ENCODE measurements at regions not wholly inside any gene's neighbourhood (a gene's known extent, or its start where the extent isn't known, plus 50 kb on each side); places are given as distances from the start of the nearest gene placed in this dataset.

DNA sequence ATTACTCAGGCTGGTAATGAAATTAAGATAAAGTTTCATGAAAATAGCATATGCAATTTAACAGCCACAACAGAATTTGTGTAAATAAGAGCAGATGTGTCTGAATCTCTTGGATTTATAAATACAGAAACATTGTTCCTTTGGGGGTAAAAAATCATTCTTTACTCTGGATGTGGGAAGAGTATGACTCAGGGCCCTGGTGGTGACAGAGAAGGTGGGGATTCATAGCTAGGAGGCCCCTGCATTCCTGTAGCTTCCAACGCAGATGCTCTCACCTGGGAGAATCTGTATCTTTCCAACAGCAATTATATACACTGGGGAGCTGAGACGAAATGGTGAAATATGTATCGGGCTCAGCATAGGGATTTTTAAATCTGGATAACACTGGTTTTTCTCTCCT is 167.6 kb upstream of the CADPS start:
- no peak overlapping the region for H3K4ac ChIP-seq (ENCODE audit: low read depth, low read length)
- H3K79me2 ChIP-seq (ENCODE audit: control insufficient read depth, insufficient read depth, low read length, poor library complexity): no peaks in the 10 kb centered on the region
- no peak overlapping the region for H2AK5ac ChIP-seq (ENCODE audit: low read length)
- H4K12ac ChIP-seq (ENCODE audit: low read depth, low read length): no peak overlapping the region
- no peaks in the 10 kb centered on the region for H3K36me3 ChIP-seq (ENCODE audit: control insufficient read depth in 1 of 2, insufficient read depth in 2 of 2, low read length in 2 of 2)
- no peak overlapping the region for H2BK12ac ChIP-seq (ENCODE audit: low read length)
- H3K27me3 ChIP-seq (ENCODE audit: insufficient read depth, low read length): no peaks in the 10 kb centered on the region
- no peaks in the 10 kb centered on the region for H3K9me3 ChIP-seq (ENCODE audit: insufficient read depth, low read depth, low read length)
- H3K4me1 ChIP-seq (ENCODE audit: control insufficient read depth in 1 of 2, insufficient read depth in 2 of 2, low read length in 2 of 2): peaks cover 0 to 3% of the 10 kb centered on the region in 2 experiments
- no peak overlapping the region for H4K91ac ChIP-seq (ENCODE audit: low read depth, low read length)
- H3K4me3 ChIP-seq (ENCODE audit: low read depth, low read length): no peak overlapping the region
- H2BK5ac ChIP-seq (ENCODE audit: low read depth, low read length, poor library complexity): no peak overlapping the region
- no peak overlapping the region for H3K18ac ChIP-seq (ENCODE audit: low read length)
- WGBS (ENCODE audit: extremely low coverage, insufficient coverage, insufficient read length): no CpG with 5 or more reads among the region's 3 CpGs
- no peak overlapping the region for H3K9ac ChIP-seq (ENCODE audit: low read length)
- no peak overlapping the region for H3K27ac ChIP-seq (ENCODE audit: low read depth, low read length)
- no peak overlapping the region for H2BK120ac ChIP-seq (ENCODE audit: insufficient read depth, low read length, poor library complexity)
- no peak overlapping the region for H3K23ac ChIP-seq (ENCODE audit: low read length)
- H4K8ac ChIP-seq (ENCODE audit: low read depth, low read length): no peak overlapping the region
- H2AFZ ChIP-seq (ENCODE audit: insufficient read depth, low read length, poor library complexity): no peak overlapping the region
- no peaks in the 10 kb centered on the region for H3K79me1 ChIP-seq (ENCODE audit: low read length)
- no peak overlapping the region for H3K14ac ChIP-seq (ENCODE audit: low read length)
- no peak overlapping the region for H3K4me2 ChIP-seq (ENCODE audit: low read length)
- no peak for DNase-seq

DNA sequence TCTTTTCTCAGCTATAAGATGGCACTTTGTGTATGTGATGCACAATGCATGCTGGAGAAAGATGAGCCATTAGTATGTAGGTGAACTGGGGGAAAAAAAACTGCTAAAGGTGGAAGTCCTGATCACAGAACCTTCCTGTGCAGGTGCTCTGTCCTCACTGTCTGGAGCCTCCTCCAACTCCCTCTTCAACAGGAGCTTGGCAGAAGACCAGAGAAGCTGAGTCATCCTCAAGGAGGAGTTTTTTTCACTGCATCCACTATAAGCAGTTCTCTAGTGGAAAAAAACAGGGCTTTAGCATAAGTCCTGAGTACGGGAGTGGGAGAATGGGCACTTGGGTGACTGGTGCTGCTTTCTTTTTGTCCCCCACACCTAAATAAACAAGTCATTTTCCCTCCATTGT is 168.4 kb upstream of the CADPS start:
- Histone ChIP-seq H2AFZ (ENCODE audit: insufficient read depth, low read length, poor library complexity) (no peak overlapping the region), H3K9me3 (ENCODE audit: insufficient read depth, low read depth, low read length) (no peaks in the 10 kb centered on the region), H3K36me3 (ENCODE audit: control insufficient read depth in 1 of 2, insufficient read depth in 2 of 2, low read length in 2 of 2) (no peaks in the 10 kb centered on the region), H3K4me3 (ENCODE audit: low read depth, low read length) (no peak overlapping the region), H2BK12ac (ENCODE audit: low read length) (no peak overlapping the region), H3K23ac (ENCODE audit: low read length) (no peak overlapping the region), H3K9ac (ENCODE audit: low read length) (no peak overlapping the region), H3K27ac (ENCODE audit: low read depth, low read length) (no peak overlapping the region), H3K79me2 (ENCODE audit: control insufficient read depth, insufficient read depth, low read length, poor library complexity) (no peaks in the 10 kb centered on the region), H2BK5ac (ENCODE audit: low read depth, low read length, poor library complexity) (no peak overlapping the region), H4K8ac (ENCODE audit: low read depth, low read length) (no peak overlapping the region), H2BK120ac (ENCODE audit: insufficient read depth, low read length, poor library complexity) (no peak overlapping the region), H2AK5ac (ENCODE audit: low read length) (no peak overlapping the region), H3K27me3 (ENCODE audit: insufficient read depth, low read length) (no peaks in the 10 kb centered on the region), H3K4me1 (ENCODE audit: control insufficient read depth in 1 of 2, insufficient read depth in 2 of 2, low read length in 2 of 2) (peaks cover 0 to 5% of the 10 kb centered on the region in 2 experiments), H4K91ac (ENCODE audit: low read depth, low read length) (no peak overlapping the region), H3K4ac (ENCODE audit: low read depth, low read length) (no peak overlapping the region), H4K12ac (ENCODE audit: low read depth, low read length) (no peak overlapping the region), H3K79me1 (ENCODE audit: low read length) (no peaks in the 10 kb centered on the region), H3K14ac (ENCODE audit: low read length) (no peak overlapping the region), H3K4me2 (ENCODE audit: low read length) (no peak overlapping the region), H3K18ac (ENCODE audit: low read length) (no peak overlapping the region)
- no CpG with 5 or more reads among the region's 1 CpG for WGBS (ENCODE audit: extremely low coverage, insufficient coverage, insufficient read length)
- no peak for DNase-seq

DNA sequence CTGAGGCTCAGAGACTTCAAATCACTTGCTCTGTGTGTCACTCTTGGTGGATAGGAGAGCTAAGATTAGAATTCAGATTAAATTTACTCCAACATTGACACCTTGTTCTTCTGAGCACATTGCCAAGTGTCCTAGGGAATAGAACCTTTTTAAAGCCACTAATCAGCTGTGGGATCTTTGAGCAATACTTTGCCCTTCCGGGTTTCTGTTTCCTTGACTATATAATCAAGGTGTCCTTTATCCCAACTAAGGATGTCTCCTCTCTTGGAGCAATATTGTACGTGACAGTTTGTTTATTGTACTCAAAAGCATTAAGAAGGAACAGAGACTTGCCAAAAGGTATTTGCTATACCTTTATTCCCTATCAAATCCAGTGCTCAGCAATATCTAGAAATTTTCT is 170.9 kb upstream of the CADPS start:
- Histone ChIP-seq H3K79me2 (ENCODE audit: control insufficient read depth, insufficient read depth, low read length, poor library complexity) (no peaks in the 10 kb centered on the region), H3K9me3 (ENCODE audit: insufficient read depth, low read depth, low read length) (no peaks in the 10 kb centered on the region), H2AFZ (ENCODE audit: insufficient read depth, low read length, poor library complexity) (no peak overlapping the region), H3K9ac (ENCODE audit: low read length) (no peak overlapping the region), H3K4me2 (ENCODE audit: low read length) (no peak overlapping the region), H3K27me3 (ENCODE audit: insufficient read depth, low read length) (no peaks in the 10 kb centered on the region), H4K8ac (ENCODE audit: low read depth, low read length) (no peak overlapping the region), H3K36me3 (ENCODE audit: control insufficient read depth in 1 of 2, insufficient read depth in 2 of 2, low read length in 2 of 2) (no peaks in the 10 kb centered on the region), H3K27ac (ENCODE audit: low read depth, low read length) (no peak overlapping the region), H3K23ac (ENCODE audit: low read length) (no peak overlapping the region), H3K18ac (ENCODE audit: low read length) (no peak overlapping the region), H2BK5ac (ENCODE audit: low read depth, low read length, poor library complexity) (no peak overlapping the region), H2BK12ac (ENCODE audit: low read length) (no peak overlapping the region), H4K12ac (ENCODE audit: low read depth, low read length) (no peak overlapping the region), H2AK5ac (ENCODE audit: low read length) (no peak overlapping the region), H3K79me1 (ENCODE audit: low read length) (no peaks in the 10 kb centered on the region), H3K4me1 (ENCODE audit: control insufficient read depth in 1 of 2, insufficient read depth in 2 of 2, low read length in 2 of 2) (peaks cover 0 to 5% of the 10 kb centered on the region in 2 experiments), H2BK120ac (ENCODE audit: insufficient read depth, low read length, poor library complexity) (no peak overlapping the region), H3K4ac (ENCODE audit: low read depth, low read length) (no peak overlapping the region), H4K91ac (ENCODE audit: low read depth, low read length) (no peak overlapping the region), H3K14ac (ENCODE audit: low read length) (no peak overlapping the region), H3K4me3 (ENCODE audit: low read depth, low read length) (no peak overlapping the region)
- DNase-seq: no peak
- WGBS (ENCODE audit: extremely low coverage, insufficient coverage, insufficient read length): no CpG with 5 or more reads among the region's 2 CpGs

- H2AK5ac ChIP-seq (ENCODE audit: low read length): no peak overlapping the region
- no peaks in the 10 kb centered on the region for H3K9me3 ChIP-seq (ENCODE audit: insufficient read depth, low read depth, low read length)
- no peak overlapping the region for H3K9ac ChIP-seq (ENCODE audit: low read length)
- H3K4me3 ChIP-seq (ENCODE audit: low read depth, low read length): no peak overlapping the region
- no peaks in the 10 kb centered on the region for H3K36me3 ChIP-seq (ENCODE audit: control insufficient read depth in 1 of 2, insufficient read depth in 2 of 2, low read length in 2 of 2)
- no peaks in the 10 kb centered on the region for H3K79me1 ChIP-seq (ENCODE audit: low read length)
- no peak overlapping the region for H2BK12ac ChIP-seq (ENCODE audit: low read length)
- H3K23ac ChIP-seq (ENCODE audit: low read length): peak overlapping the region; percentile 95
- no peak overlapping the region for H4K91ac ChIP-seq (ENCODE audit: low read depth, low read length)
- H3K4me2 ChIP-seq (ENCODE audit: low read length): no peak overlapping the region
- H4K12ac ChIP-seq (ENCODE audit: low read depth, low read length): no peak overlapping the region
- H3K27me3 ChIP-seq (ENCODE audit: insufficient read depth, low read length): no peaks in the 10 kb centered on the region
- no peak overlapping the region for H3K14ac ChIP-seq (ENCODE audit: low read length)
- DNase-seq: no peak
- H3K79me2 ChIP-seq (ENCODE audit: control insufficient read depth, insufficient read depth, low read length, poor library complexity): no peaks in the 10 kb centered on the region
- H4K8ac ChIP-seq (ENCODE audit: low read depth, low read length): no peak overlapping the region
- no peak overlapping the region for H2AFZ ChIP-seq (ENCODE audit: insufficient read depth, low read length, poor library complexity)
- no peak overlapping the region for H2BK5ac ChIP-seq (ENCODE audit: low read depth, low read length, poor library complexity)
- H3K18ac ChIP-seq (ENCODE audit: low read length): no peak overlapping the region
- H2BK120ac ChIP-seq (ENCODE audit: insufficient read depth, low read length, poor library complexity): no peak overlapping the region
- H3K4ac ChIP-seq (ENCODE audit: low read depth, low read length): no peak overlapping the region
- no peak overlapping the region for H3K27ac ChIP-seq (ENCODE audit: low read depth, low read length)
- WGBS (ENCODE audit: extremely low coverage, insufficient coverage, insufficient read length): no CpG with 5 or more reads among the region's 4 CpGs
- peaks cover 0 to 5% of the 10 kb centered on the region in 2 experiments for H3K4me1 ChIP-seq (ENCODE audit: control insufficient read depth in 1 of 2, insufficient read depth in 2 of 2, low read length in 2 of 2)
These were observed 171.4 kb upstream of the CADPS start for GRCh38 chr3:63046580-63046979.

All from trophoblast cell (in vitro differentiated cells and primary cell).